HL-60 (cell line): ENCODE measurements at regions not wholly inside any gene's neighbourhood (a gene's known extent, or its start where the extent isn't known, plus 50 kb on each side); places are given as distances from the start of the nearest gene placed in this dataset.

ENCODE experiments used
- GABPA ChIP-seq: IDR thresholded peaks from 2 replicates; pipeline ENCODE4 v1.6.1; 2012; ENCODE audit warnings: low read depth
- POLR2AphosphoS5 ChIP-seq: IDR thresholded peaks from 2 replicates; pipeline ENCODE4 v1.6.1; 2012; ENCODE audit warnings: low read depth
- SPI1 ChIP-seq: IDR thresholded peaks from 2 replicates; pipeline ENCODE4 v1.6.1; 2012; ENCODE audit warnings: low read depth, mild to moderate bottlenecking, borderline replicate concordance
- TF ChIP-seq, protein P1 (sequence below): IDR thresholded peaks from one replicate; pipeline ENCODE4 v1.5.1; 2011; ENCODE audit warnings: low read length, control low read depth, inconsistent platforms; ENCODE audit not compliant: insufficient read depth
- TF ChIP-seq, protein P2 (sequence below): IDR thresholded peaks from 2 replicates; pipeline ENCODE4 v1.6.1; 2012; ENCODE audit warnings: low read depth; ENCODE audit not compliant: insufficient replicate concordance

DNA sequence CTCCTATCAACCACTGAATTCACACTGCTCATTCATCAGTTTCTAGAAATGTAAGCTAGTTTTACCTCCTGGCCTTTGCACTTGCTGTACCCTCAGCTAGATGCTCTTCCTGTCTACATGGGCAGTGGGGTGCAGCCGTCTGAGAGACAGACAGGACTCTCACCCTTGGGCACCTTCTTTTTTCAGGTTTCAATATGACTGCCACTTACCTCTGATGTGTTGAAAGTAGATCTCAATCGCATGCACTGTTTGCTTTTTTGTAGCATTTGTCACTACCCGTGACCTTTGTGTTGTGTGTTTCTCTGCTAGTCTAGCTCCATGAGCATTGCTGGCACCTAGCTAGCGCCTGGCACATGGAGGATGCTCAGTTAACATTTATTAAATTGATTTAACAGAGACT, 403.1 kb upstream of the TRPC7 start:
- TF ChIP-seq POLR2AphosphoS5 (no peak), GABPA (no peak), SPI1 (no peak)
- TF ChIP-seq, protein P1, sequence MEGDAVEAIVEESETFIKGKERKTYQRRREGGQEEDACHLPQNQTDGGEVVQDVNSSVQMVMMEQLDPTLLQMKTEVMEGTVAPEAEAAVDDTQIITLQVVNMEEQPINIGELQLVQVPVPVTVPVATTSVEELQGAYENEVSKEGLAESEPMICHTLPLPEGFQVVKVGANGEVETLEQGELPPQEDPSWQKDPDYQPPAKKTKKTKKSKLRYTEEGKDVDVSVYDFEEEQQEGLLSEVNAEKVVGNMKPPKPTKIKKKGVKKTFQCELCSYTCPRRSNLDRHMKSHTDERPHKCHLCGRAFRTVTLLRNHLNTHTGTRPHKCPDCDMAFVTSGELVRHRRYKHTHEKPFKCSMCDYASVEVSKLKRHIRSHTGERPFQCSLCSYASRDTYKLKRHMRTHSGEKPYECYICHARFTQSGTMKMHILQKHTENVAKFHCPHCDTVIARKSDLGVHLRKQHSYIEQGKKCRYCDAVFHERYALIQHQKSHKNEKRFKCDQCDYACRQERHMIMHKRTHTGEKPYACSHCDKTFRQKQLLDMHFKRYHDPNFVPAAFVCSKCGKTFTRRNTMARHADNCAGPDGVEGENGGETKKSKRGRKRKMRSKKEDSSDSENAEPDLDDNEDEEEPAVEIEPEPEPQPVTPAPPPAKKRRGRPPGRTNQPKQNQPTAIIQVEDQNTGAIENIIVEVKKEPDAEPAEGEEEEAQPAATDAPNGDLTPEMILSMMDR: no peak
- TF ChIP-seq, protein P2, sequence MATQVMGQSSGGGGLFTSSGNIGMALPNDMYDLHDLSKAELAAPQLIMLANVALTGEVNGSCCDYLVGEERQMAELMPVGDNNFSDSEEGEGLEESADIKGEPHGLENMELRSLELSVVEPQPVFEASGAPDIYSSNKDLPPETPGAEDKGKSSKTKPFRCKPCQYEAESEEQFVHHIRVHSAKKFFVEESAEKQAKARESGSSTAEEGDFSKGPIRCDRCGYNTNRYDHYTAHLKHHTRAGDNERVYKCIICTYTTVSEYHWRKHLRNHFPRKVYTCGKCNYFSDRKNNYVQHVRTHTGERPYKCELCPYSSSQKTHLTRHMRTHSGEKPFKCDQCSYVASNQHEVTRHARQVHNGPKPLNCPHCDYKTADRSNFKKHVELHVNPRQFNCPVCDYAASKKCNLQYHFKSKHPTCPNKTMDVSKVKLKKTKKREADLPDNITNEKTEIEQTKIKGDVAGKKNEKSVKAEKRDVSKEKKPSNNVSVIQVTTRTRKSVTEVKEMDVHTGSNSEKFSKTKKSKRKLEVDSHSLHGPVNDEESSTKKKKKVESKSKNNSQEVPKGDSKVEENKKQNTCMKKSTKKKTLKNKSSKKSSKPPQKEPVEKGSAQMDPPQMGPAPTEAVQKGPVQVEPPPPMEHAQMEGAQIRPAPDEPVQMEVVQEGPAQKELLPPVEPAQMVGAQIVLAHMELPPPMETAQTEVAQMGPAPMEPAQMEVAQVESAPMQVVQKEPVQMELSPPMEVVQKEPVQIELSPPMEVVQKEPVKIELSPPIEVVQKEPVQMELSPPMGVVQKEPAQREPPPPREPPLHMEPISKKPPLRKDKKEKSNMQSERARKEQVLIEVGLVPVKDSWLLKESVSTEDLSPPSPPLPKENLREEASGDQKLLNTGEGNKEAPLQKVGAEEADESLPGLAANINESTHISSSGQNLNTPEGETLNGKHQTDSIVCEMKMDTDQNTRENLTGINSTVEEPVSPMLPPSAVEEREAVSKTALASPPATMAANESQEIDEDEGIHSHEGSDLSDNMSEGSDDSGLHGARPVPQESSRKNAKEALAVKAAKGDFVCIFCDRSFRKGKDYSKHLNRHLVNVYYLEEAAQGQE: no peak
